PFSK-1 (cell line): ENCODE measurements at regions not wholly inside any gene's neighbourhood (a gene's known extent, or its start where the extent isn't known, plus 50 kb on each side); places are given as distances from the start of the nearest gene placed in this dataset.

Source experiments
- FOXP2 ChIP-seq: optimal IDR thresholded peaks from 2 replicates; pipeline ENCODE3; 2011; ENCODE audit warnings: borderline replicate concordance, control low read depth, inconsistent platforms; ENCODE audit not compliant: insufficient read depth; ENCODE audit errors: extremely low read length, extremely low read depth
- POLR2AphosphoS5 ChIP-seq: IDR thresholded peaks from 2 replicates; pipeline ENCODE4 v1.6.1; 2012; ENCODE audit warnings: low read depth, mild to moderate bottlenecking, control low read depth, low read length, moderate library complexity
- SIN3A ChIP-seq: IDR thresholded peaks from 2 replicates; pipeline ENCODE4 v1.6.1; 2012; ENCODE audit warnings: mild to moderate bottlenecking, low read length, moderate library complexity, borderline replicate concordance; ENCODE audit not compliant: insufficient read depth
- TAF1 ChIP-seq: IDR thresholded peaks from 2 replicates; pipeline ENCODE4 v1.6.1; 2012; ENCODE audit warnings: low read length, control low read depth, borderline replicate concordance; ENCODE audit not compliant: insufficient read depth
- TF ChIP-seq, protein P1 (sequence below), 2 experiments: IDR thresholded peaks; 2 replicates each; pipeline versions ENCODE4 v1.6.1 to v1.8.0; 2011 to 2012; ENCODE audit warnings: low read depth in 2 of 2, low read length in 2 of 2, control low read depth in 1 of 2, inconsistent platforms in 1 of 2, mild to moderate bottlenecking in 1 of 2, moderate library complexity in 1 of 2; ENCODE audit not compliant: insufficient read depth in 1 of 2

DNA sequence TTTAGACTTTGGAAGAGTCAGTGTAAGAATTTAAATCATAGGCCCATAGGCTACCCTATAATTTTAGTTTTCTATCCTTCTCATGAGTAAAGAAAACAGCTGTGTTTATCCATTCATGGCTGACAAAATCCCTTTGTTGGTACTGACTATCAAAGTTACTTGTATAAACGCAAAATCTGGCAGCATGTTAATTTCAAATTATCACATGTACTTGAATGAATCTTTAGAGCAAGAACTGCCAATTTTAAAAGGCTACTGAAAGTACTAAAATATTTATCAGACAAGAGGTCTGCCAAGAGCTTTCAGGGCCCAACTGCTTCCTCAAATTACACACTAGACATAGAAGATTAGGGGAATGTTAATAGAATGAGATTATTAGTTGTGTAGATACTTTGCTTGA lies 66.6 kb downstream of the MYL12B start:
- TF ChIP-seq, protein P1, sequence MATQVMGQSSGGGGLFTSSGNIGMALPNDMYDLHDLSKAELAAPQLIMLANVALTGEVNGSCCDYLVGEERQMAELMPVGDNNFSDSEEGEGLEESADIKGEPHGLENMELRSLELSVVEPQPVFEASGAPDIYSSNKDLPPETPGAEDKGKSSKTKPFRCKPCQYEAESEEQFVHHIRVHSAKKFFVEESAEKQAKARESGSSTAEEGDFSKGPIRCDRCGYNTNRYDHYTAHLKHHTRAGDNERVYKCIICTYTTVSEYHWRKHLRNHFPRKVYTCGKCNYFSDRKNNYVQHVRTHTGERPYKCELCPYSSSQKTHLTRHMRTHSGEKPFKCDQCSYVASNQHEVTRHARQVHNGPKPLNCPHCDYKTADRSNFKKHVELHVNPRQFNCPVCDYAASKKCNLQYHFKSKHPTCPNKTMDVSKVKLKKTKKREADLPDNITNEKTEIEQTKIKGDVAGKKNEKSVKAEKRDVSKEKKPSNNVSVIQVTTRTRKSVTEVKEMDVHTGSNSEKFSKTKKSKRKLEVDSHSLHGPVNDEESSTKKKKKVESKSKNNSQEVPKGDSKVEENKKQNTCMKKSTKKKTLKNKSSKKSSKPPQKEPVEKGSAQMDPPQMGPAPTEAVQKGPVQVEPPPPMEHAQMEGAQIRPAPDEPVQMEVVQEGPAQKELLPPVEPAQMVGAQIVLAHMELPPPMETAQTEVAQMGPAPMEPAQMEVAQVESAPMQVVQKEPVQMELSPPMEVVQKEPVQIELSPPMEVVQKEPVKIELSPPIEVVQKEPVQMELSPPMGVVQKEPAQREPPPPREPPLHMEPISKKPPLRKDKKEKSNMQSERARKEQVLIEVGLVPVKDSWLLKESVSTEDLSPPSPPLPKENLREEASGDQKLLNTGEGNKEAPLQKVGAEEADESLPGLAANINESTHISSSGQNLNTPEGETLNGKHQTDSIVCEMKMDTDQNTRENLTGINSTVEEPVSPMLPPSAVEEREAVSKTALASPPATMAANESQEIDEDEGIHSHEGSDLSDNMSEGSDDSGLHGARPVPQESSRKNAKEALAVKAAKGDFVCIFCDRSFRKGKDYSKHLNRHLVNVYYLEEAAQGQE (IDR thresholded peaks at IDR 0.05; ENCODE audit: insufficient read depth in 1 of 2, low read depth in 2 of 2, low read length in 2 of 2), result no peak

DNA sequence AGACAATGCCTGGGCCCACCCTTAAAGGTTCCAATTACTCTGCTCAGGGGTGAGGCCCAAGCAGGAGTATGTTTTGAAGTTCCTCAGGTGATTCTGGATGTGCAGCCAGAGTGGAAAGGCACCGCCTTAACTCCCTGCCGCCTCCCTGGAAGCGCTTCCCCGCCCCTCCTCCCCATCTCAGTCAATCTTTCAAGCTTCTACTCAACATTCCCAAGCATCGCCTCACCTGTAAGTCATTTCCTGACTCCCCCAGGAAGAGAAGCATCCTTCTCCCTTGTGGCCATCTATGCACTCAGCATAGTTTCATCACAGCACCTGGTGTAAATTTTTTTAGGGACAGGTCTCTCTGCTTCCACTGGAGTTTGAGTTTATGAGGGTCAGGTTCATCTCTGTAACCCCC lies 67.5 kb downstream of the MYL12B start:
- TF ChIP-seq TAF1 (no peak), SIN3A (no peak), POLR2AphosphoS5 (no peak), FOXP2 (no peak)
- TF ChIP-seq, protein P1 (IDR thresholded peaks at IDR 0.05; ENCODE audit: insufficient read depth in 1 of 2, low read depth in 2 of 2, low read length in 2 of 2), result no peak

DNA sequence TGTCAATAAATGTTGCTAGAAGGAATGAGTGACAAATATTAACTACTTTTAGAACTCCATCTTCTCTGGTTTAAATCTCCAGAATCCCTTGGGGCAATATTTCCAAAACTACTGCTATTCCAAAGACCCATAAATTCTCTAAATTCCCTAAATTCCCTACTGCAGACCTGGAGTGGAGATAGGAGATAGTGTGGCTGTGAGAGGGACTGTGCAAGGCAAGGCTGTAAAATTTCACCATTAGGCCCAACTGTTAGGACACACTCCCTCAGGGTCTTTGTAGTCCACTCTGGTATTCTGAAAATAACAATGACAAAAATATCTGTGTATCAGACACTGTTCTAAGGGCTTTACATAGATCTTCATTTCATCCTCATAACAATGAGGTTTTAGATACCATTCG lies 67.9 kb downstream of the MYL12B start:
- TF ChIP-seq TAF1 (no peak), POLR2AphosphoS5 (no peak), FOXP2 (no peak), SIN3A (no peak)
- TF ChIP-seq, protein P1 (IDR thresholded peaks at IDR 0.05; ENCODE audit: insufficient read depth in 1 of 2, low read depth in 2 of 2, low read length in 2 of 2), result no peak

DNA sequence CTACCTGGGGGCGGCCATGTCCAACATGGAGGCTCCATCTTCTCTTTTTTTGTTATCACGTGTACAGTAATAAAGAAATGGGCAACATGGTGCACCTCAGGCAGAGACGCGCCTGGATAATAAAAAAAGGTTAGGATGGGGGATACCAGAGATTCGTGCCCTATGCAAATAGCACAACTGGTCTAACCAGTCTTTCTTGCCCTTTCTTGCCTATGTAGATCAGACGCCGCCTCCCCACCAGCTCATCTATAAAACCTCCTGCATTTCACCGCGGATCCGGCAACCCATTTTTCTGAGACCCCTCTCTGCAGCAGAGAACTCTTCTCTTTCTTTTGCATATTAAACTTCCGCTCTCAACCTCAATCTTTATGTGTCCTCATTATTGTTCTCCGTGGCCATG lies 68.7 kb downstream of the MYL12B start:
- TF ChIP-seq TAF1 (no peak), POLR2AphosphoS5 (no peak), FOXP2 (no peak), SIN3A (no peak)
- TF ChIP-seq, protein P1 (IDR thresholded peaks at IDR 0.05; ENCODE audit: insufficient read depth in 1 of 2, low read depth in 2 of 2, low read length in 2 of 2), result no peak

DNA sequence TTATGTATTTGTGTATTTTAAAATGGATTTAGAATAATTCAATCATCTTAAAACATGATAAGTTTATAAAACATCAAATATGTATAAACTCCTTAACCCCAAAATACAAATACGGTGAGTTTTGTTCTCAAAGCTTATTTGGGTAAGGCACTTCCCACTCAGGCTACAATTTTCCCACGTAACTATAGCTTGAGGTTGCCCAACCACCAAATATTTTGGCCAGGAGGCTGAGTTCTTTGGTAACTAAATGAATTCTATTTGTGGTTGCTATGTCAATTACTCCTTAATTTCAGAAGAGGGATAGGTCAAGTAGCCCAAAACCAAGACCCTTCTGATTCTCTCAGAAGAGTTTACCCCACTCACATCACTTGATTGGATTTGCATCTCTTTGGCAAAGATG lies 70.4 kb downstream of the MYL12B start:
- TF ChIP-seq, protein P1 (IDR thresholded peaks at IDR 0.05; ENCODE audit: insufficient read depth in 1 of 2, low read depth in 2 of 2, low read length in 2 of 2), result no peak
- TF ChIP-seq TAF1, result no peak
- TF ChIP-seq POLR2AphosphoS5, result no peak
- no peak for TF ChIP-seq FOXP2
- TF ChIP-seq SIN3A, result no peak
